HepG2 (cell line): ENCODE measurements at regions not wholly inside any gene's neighbourhood (a gene's known extent, or its start where the extent isn't known, plus 50 kb on each side); places are given as distances from the start of the nearest gene placed in this dataset.

Experiments
- ATAC-seq: fragments of 200-7000 bp; cut with Tn5 transposase; 3 replicates; pipeline ENCODE4 v1.9.1; 2020; ENCODE audit warnings: mild to moderate bottlenecking, moderate library complexity
- BruUV-seq: library from RNA; stranded (reverse); fragments of 400-500 nt; replicated peaks from 2 replicates; lab custom pipeline; 2021; lab: Mats Ljungman, UMichigan
- CTCF ChIA-PET: fragments of 300-600 bp; formaldehyde crosslinking; extraction: SDS; loops from one replicate; lab custom pipeline; 2021; ENCODE audit warnings: low total read pairs, inconsistent platforms, low intra/inter-chr PET ratio; lab: Yijun Ruan, JAX
- POLR2A ChIA-PET: fragments of 350-600 bp; sonication (Branson Sonifier 250); formaldehyde crosslinking; loops from one replicate; lab custom pipeline; 2020; ENCODE audit warnings: antibody characterized with exemption, inconsistent platforms; lab: Yijun Ruan, JAX
- DNase-seq: peaks from one replicate; pipeline ENCODE4 v3.0.0-alpha.2; 2015; ENCODE audit warnings: low spot score
- FAIRE-seq: peaks from 3 replicates; lab custom pipeline; 2011; peaks lifted over from hg19 to GRCh38; lab: Jason Lieb, UNC
- H2AFZ ChIP-seq: one replicate; pipeline ENCODE4 v1.6.1; 2011; ENCODE audit warnings: low read length, inconsistent platforms
- H3K27ac ChIP-seq: fragments of 300-600 bp; 3 replicates; pipeline ENCODE4 v1.8.0; 2011; ENCODE audit warnings: mixed run types, mild to moderate bottlenecking, mixed read lengths, low read length, inconsistent platforms; ENCODE audit not compliant: insufficient read depth; ENCODE audit errors: extremely low read length
- H3K27me3 ChIP-seq, 2 experiments: fragments of 200-600 bp in 1 of 2; 2 replicates in 1 of 2; 3 replicates in 1 of 2; pipeline versions ENCODE4 v1.6.0 to v1.8.0; 2011; ENCODE audit warnings: low read length in 2 of 2, mild to moderate bottlenecking in 2 of 2, moderate library complexity in 2 of 2, inconsistent platforms in 1 of 2; ENCODE audit not compliant: insufficient read depth in 2 of 2, control insufficient read depth in 1 of 2
- H3K36me3 ChIP-seq, 2 experiments: fragments of 200-600 bp in 1 of 2; replicated peaks in 1 of 2; 2 replicates in 1 of 2; 3 replicates in 1 of 2; pipeline versions ENCODE4 v1.5.1 to v1.8.0; 2011; ENCODE audit warnings: low read length in 2 of 2, inconsistent platforms in 1 of 2; ENCODE audit not compliant: insufficient read depth in 2 of 2, control insufficient read depth in 1 of 2
- H3K4me1 ChIP-seq: 2 replicates; pipeline ENCODE4 v1.5.1; 2012; ENCODE audit warnings: low read length, inconsistent platforms; ENCODE audit not compliant: insufficient read depth
- H3K4me2 ChIP-seq: 2 replicates; pipeline ENCODE4 v1.6.0; 2011; ENCODE audit warnings: low read depth, low read length, inconsistent platforms
- H3K4me3 ChIP-seq, 3 experiments: fragments of 200-600 bp in 1 of 3; sonication (generic), shearing (Covaris generic) in 1 of 3; replicated peaks in 1 of 3; 2 replicates each; pipeline ENCODE4 v1.5.1; 2011 to 2016; ENCODE audit warnings: low read length in 3 of 3, inconsistent platforms in 2 of 3, low read depth in 2 of 3, mild to moderate bottlenecking in 2 of 3, control low read depth in 1 of 3, mixed read lengths in 1 of 3; ENCODE audit not compliant: insufficient read depth in 1 of 3
- H3K79me2 ChIP-seq: one replicate; pipeline ENCODE4 v1.6.1; 2011; ENCODE audit warnings: low read length, inconsistent platforms; ENCODE audit not compliant: insufficient read depth
- H3K9ac ChIP-seq: 2 replicates; pipeline ENCODE4 v1.6.0; 2011; ENCODE audit warnings: mild to moderate bottlenecking, low read depth, low read length, inconsistent platforms; ENCODE audit not compliant: insufficient read depth
- H3K9me3 ChIP-seq: 2 replicates; pipeline ENCODE4 v1.5.1; 2012; ENCODE audit warnings: mild to moderate bottlenecking, low read length
- H4K20me1 ChIP-seq: 2 replicates; pipeline ENCODE4 v1.6.0; 2011; ENCODE audit warnings: inconsistent platforms, mild to moderate bottlenecking, low read length, moderate library complexity; ENCODE audit not compliant: insufficient read depth
- CENPT ChIP-seq: sonication (generic); formaldehyde crosslinking; IDR thresholded peaks from 2 replicates; pipeline ENCODE4 v1.8.0; 2022; ENCODE audit warnings: low read depth, mild to moderate bottlenecking, moderate library complexity, missing genetic modification reagents
- HDAC6 ChIP-seq: fragments of 200-600 bp; sonication (generic); IDR thresholded peaks from 2 replicates; pipeline ENCODE4 v1.7.0; 2017; ENCODE audit warnings: mild to moderate bottlenecking, antibody characterized with exemption, low read length, low read depth
- IKZF4 ChIP-seq: sonication (generic); formaldehyde crosslinking; IDR thresholded peaks from 2 replicates; pipeline ENCODE4 v1.5.1; 2020; ENCODE audit warnings: borderline replicate concordance, mild to moderate bottlenecking, low read depth, missing genetic modification reagents; ENCODE audit errors: not compliant biosample characterization
- JUNB ChIP-seq: sonication (generic); formaldehyde crosslinking; IDR thresholded peaks from 2 replicates; pipeline ENCODE4 v1.8.0; 2022; ENCODE audit warnings: missing genetic modification reagents, mild to moderate bottlenecking, borderline replicate concordance
- MTF2 ChIP-seq: sonication (generic); formaldehyde crosslinking; IDR thresholded peaks from 2 replicates; pipeline ENCODE4 v1.5.0; 2020; ENCODE audit warnings: missing genetic modification reagents, borderline replicate concordance
- NFIC ChIP-seq: IDR thresholded peaks from 2 replicates; pipeline ENCODE4 v1.6.1; 2012; ENCODE audit warnings: mild to moderate bottlenecking, low read length, inconsistent platforms
- NFKBIZ ChIP-seq: IDR thresholded peaks from 2 replicates; pipeline ENCODE4 v1.6.1; 2018; ENCODE audit warnings: missing genetic modification reagents, missing compliant biosample characterization
- PHF5A ChIP-seq: IDR thresholded peaks from one replicate; pipeline ENCODE4 v1.6.1; 2018; ENCODE audit warnings: low read depth, missing genetic modification reagents; ENCODE audit not compliant: unreplicated experiment
- RAD51 ChIP-seq: fragments of 450-650 bp; IDR thresholded peaks from 2 replicates; pipeline ENCODE4 v1.6.1; 2016; ENCODE audit warnings: borderline replicate concordance
- SETDB1 ChIP-seq: sonication (generic); formaldehyde crosslinking; IDR thresholded peaks from 2 replicates; pipeline ENCODE4 v1.5.1; 2020; ENCODE audit warnings: missing genetic modification reagents, mild to moderate bottlenecking, borderline replicate concordance
- ZNF256 ChIP-seq: sonication (generic); formaldehyde crosslinking; conservative IDR thresholded peaks from 2 replicates; pipeline ENCODE4 v1.4.0; 2020; ENCODE audit warnings: missing genetic modification reagents
- ZNF282 ChIP-seq: fragments of 450-650 bp; IDR thresholded peaks from 2 replicates; pipeline ENCODE4 v1.6.1; 2018; ENCODE audit not compliant: partially characterized antibody
- ZNF33A ChIP-seq: sonication (generic); formaldehyde crosslinking; IDR thresholded peaks from 2 replicates; pipeline ENCODE4 v1.5.1; 2020; ENCODE audit warnings: missing genetic modification reagents, mild to moderate bottlenecking, moderate library complexity, borderline replicate concordance
- ZNF558 ChIP-seq: sonication (generic); formaldehyde crosslinking; IDR thresholded peaks from 2 replicates; pipeline ENCODE4 v1.9.0; 2022; ENCODE audit warnings: mild to moderate bottlenecking, missing genetic modification reagents, borderline replicate concordance
- ZNF605 ChIP-seq: sonication (generic); formaldehyde crosslinking; IDR thresholded peaks from 2 replicates; pipeline ENCODE4 v1.8.0; 2022; ENCODE audit warnings: mild to moderate bottlenecking, missing genetic modification reagents
- ZNF83 ChIP-seq: sonication (generic); formaldehyde crosslinking; IDR thresholded peaks from 2 replicates; pipeline ENCODE4 v1.4.0; 2020; ENCODE audit warnings: missing genetic modification reagents, mild to moderate bottlenecking, borderline replicate concordance
- WGBS: methylation state at CpG from one replicate; pipeline ENCODE4 v1.1.6; 2017; ENCODE audit warnings: low lambda C conversion rate; 5-methylcytosine and 5-hydroxymethylcytosine counted together
- in situ Hi-C: cut with HindIII; loops from 2 replicates; pipeline ENCODE4 v1.10.0; 2017; ENCODE audit warnings: low pct_unique_long_range_greater_than_20kb; ENCODE audit not compliant: extremely low pct_ligation_motif_present
- intact Hi-C: fragments of 100-400 bp; cut with micrococcal nuclease; formaldehyde crosslinking; loops from one replicate; pipeline ENCODE4 v1.10.0; 2022; ENCODE audit not compliant: unreplicated experiment
- TF ChIP-seq, protein P1 (sequence below): sonication (generic); formaldehyde crosslinking; IDR thresholded peaks from 2 replicates; pipeline ENCODE4 v1.4.0; 2020; ENCODE audit warnings: low read depth, mild to moderate bottlenecking, missing genetic modification reagents
- TF ChIP-seq, protein P2 (sequence below): IDR thresholded peaks from 2 replicates; pipeline ENCODE4 v1.6.1; 2016; ENCODE audit warnings: missing biosample characterization, missing genetic modification reagents, low read depth
- TF ChIP-seq, protein P3 (sequence below): sonication (generic); formaldehyde crosslinking; IDR thresholded peaks from 2 replicates; pipeline ENCODE4 v1.4.0; 2020; ENCODE audit warnings: mild to moderate bottlenecking, low read depth, missing genetic modification reagents
- TF ChIP-seq, protein P4 (sequence below): sonication (generic); formaldehyde crosslinking; conservative IDR thresholded peaks from 2 replicates; pipeline ENCODE4 v1.4.0; 2020; ENCODE audit warnings: missing genetic modification reagents

DNA sequence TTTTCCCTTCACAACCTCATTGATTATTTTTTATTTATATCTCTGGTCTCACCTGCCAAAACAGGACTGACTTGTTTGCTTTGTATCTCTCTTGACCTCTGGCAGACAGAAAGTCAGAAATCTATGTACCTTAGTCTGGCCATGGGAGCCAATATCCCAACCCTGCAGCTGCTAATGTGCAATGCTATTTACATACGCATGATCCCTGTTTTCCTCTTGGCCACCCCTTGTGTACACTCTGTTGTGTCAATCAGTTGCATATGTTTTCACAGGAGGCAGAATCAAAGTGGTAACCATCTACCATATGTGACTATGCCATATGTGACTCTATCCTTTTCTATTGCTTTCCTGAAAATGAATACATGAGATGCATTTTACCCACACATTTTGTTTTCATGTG is 688.8 kb downstream of the PLA2G4A start:
- ATAC-seq = no peak

DNA sequence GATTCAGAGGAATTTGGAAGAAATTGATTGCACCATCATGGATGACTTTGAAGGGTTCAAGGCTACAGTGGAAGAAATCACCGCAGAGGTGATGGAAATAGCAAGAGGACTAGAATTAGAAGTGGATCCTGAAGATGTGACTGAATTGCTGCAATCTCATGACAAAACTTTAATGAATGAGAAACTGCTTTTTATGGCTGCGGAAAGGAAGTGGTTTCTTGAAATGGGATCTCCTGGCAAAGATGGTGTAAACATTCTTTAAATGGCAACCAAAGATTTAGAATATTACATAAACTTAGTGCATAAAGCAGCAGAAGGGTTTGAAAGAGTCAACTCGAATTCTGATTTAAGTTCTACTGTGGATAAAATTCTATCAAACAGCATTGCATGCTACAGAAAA is 698.6 kb downstream of the PLA2G4A start:
- intact Hi-C loops = no loop called here
- H3K9me3 ChIP-seq = no peaks in the 10 kb centered on the region
- H3K4me2 ChIP-seq = no peak overlapping the region
- ATAC-seq (no peak), FAIRE-seq (no peak), DNase-seq (no peak)
- H2AFZ ChIP-seq = no peak overlapping the region
- H3K9ac ChIP-seq = no peak overlapping the region
- H3K27ac ChIP-seq = no peak overlapping the region
- no peaks in the 10 kb centered on the region for H3K27me3 ChIP-seq
- CTCF ChIA-PET = no interaction called here
- no peaks in the 10 kb centered on the region for H3K36me3 ChIP-seq
- in situ Hi-C loops = no loop called here
- WGBS = 18% methylated on average over 3 of the region's 3 CpGs
- H3K4me1 ChIP-seq = no peaks in the 10 kb centered on the region
- no peaks in the 10 kb centered on the region for H4K20me1 ChIP-seq
- no TSS peak for BruUV-seq
- POLR2A ChIA-PET = no interaction called here
- no peak overlapping the region for H3K4me3 ChIP-seq
- H3K79me2 ChIP-seq = no peaks in the 10 kb centered on the region
- TF ChIP-seq, protein P1, sequence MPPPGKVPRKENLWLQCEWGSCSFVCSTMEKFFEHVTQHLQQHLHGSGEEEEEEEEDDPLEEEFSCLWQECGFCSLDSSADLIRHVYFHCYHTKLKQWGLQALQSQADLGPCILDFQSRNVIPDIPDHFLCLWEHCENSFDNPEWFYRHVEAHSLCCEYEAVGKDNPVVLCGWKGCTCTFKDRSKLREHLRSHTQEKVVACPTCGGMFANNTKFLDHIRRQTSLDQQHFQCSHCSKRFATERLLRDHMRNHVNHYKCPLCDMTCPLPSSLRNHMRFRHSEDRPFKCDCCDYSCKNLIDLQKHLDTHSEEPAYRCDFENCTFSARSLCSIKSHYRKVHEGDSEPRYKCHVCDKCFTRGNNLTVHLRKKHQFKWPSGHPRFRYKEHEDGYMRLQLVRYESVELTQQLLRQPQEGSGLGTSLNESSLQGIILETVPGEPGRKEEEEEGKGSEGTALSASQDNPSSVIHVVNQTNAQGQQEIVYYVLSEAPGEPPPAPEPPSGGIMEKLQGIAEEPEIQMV (CRISPR knock-in tag) = no peak
- TF ChIP-seq ZNF33A (CRISPR knock-in tag) = no peak
- no peak for TF ChIP-seq HDAC6
- no peak for TF ChIP-seq ZNF282
- TF ChIP-seq, protein P2, sequence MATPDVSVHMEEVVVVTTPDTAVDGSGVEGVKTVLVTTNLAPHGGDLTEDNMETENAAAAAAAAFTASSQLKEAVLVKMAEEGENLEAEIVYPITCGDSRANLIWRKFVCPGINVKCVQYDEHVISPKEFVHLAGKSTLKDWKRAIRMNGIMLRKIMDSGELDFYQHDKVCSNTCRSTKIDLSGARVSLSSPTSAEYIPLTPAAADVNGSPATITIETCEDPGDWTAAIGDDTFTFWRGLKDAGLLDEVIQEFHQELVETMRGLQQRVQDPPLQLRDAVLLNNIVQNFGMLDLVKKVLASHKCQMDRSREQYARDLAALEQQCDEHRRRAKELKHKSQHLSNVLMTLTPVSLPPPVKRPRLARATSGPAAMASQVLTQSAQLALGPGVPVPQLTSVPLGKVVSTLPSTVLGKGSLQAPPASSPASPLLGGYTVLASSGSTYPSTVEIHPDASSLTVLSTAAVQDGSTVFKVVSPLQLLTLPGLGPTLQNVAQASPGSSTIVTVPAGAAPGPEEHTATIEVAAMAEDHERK (CRISPR knock-in tag) = no peak
- TF ChIP-seq, protein P3, sequence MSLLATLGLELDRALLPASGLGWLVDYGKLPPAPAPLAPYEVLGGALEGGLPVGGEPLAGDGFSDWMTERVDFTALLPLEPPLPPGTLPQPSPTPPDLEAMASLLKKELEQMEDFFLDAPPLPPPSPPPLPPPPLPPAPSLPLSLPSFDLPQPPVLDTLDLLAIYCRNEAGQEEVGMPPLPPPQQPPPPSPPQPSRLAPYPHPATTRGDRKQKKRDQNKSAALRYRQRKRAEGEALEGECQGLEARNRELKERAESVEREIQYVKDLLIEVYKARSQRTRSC (CRISPR knock-in tag) = no peak
- TF ChIP-seq IKZF4 (CRISPR knock-in tag) = no peak

More for the DNA sequence above, 688.8 kb downstream of the PLA2G4A start:
- Histone ChIP-seq H3K36me3 (no peaks in the 10 kb centered on the region), H3K4me2 (no peak overlapping the region), H3K4me1 (no peaks in the 10 kb centered on the region)
- no TSS peak for BruUV-seq
- TF ChIP-seq ZNF83 (CRISPR knock-in tag) = no peak
- no peak for TF ChIP-seq NFKBIZ (CRISPR knock-in tag)
- no peak for TF ChIP-seq PHF5A (CRISPR knock-in tag)
- no peak for TF ChIP-seq MTF2
- no peak for TF ChIP-seq JUNB (CRISPR knock-in tag)
- no peak for TF ChIP-seq RAD51
- no peak for TF ChIP-seq ZNF256 (CRISPR knock-in tag)
- no peak for TF ChIP-seq CENPT
- no peak for TF ChIP-seq NFIC
- TF ChIP-seq SETDB1 (CRISPR knock-in tag) = no peak
- TF ChIP-seq, protein P4, sequence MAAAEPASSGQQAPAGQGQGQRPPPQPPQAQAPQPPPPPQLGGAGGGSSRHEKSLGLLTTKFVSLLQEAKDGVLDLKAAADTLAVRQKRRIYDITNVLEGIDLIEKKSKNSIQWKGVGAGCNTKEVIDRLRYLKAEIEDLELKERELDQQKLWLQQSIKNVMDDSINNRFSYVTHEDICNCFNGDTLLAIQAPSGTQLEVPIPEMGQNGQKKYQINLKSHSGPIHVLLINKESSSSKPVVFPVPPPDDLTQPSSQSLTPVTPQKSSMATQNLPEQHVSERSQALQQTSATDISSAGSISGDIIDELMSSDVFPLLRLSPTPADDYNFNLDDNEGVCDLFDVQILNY = no peak
- TF ChIP-seq ZNF558 = no peak
- no peak for TF ChIP-seq ZNF605 (CRISPR knock-in tag)
- TF ChIP-seq, all 625 proteins: peak for 0
- H3K27ac ChIP-seq = no peak overlapping the region
- H3K4me3 ChIP-seq = no peak overlapping the region
- H4K20me1 ChIP-seq = no peaks in the 10 kb centered on the region
- H2AFZ ChIP-seq = no peak overlapping the region
- no peaks in the 10 kb centered on the region for H3K27me3 ChIP-seq
- intact Hi-C loops (no loop called here), in situ Hi-C loops (no loop called here)
- FAIRE-seq (no peak), DNase-seq (no peak)
- POLR2A ChIA-PET = no interaction called here
- CTCF ChIA-PET = no interaction called here
- no peaks in the 10 kb centered on the region for H3K79me2 ChIP-seq
- no peaks in the 10 kb centered on the region for H3K9me3 ChIP-seq
- no peak overlapping the region for H3K9ac ChIP-seq
- WGBS = 10% methylated on average over 1 of the region's 1 CpG
